NCI-H2107 treated with DMSO at 0.1 percent for 48 hours (cell line): ENCODE measurements at regions not wholly inside any gene's neighbourhood (a gene's known extent, or its start where the extent isn't known, plus 50 kb on each side); places are given as distances from the start of the nearest gene placed in this dataset.
"Not testable (repeated sequence)": the region's sequence is repeated elsewhere in the genome, so short reads cannot be mapped to it uniquely, and the experiment has no call there.

Source experiments
- DNase-seq: peaks from one replicate; lab custom pipeline; 2025; ENCODE audit not compliant: unreplicated experiment; lab: John Stamatoyannopoulos, UW

DNA sequence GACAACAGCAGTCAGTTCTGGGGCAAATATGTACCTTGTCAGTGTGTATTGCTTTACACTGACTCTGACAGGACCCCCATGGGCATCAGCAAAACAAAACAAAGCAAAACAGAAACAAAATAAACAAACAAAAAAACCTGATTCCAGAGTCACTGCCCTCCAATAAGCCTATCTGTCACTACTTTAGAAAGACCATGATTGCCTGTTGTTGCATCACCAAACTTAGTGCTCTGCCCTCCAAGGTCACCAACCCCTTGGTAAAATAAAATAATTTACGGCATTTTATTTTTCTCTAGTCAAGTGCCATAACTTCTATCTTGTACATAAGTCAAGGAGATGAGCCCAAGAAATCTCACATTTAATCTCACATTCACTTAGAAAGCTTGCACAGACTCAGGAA is 120.9 kb upstream of the ADAMTS3 start:
- no peak for DNase-seq

DNA sequence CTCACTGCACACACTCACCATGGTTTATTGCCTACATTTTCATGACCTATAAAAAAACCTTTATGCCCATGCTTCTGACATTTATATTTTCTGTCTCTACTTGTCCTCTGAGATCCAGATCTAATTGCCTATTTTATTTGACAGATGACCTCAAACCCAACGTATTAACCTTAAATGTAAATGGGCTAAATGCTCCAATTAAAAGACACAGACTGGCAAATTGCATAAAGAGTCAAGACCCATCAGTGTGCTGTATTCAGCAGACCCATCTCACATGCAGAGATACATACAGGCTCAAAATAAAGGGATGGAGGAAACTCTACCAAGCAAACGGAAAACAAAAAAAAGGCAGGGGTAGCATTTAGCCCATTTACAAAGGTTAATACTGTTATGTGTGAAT is 117.4 kb upstream of the ADAMTS3 start:
- not testable (repeated sequence) for DNase-seq

DNA sequence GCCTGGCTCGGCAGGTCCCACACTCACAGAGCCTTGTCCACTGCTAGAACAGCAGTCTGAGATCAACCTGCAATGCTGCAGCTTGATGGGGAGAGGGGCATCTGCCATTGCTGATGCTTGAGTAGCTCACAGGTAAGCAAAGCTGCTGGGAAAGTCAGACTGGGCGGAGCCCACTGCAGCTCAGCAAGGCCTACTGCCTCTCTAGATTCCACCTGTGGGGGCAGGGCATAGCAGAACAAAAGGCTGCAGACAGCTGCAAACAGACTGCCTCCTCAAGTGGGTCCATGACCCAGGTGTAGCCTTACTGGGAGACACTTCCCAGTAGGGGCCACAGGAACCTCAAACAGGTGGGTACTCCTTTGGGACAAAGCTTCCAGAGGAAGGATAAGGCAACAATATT is 110.6 kb upstream of the ADAMTS3 start:
- DNase-seq, result no peak

DNA sequence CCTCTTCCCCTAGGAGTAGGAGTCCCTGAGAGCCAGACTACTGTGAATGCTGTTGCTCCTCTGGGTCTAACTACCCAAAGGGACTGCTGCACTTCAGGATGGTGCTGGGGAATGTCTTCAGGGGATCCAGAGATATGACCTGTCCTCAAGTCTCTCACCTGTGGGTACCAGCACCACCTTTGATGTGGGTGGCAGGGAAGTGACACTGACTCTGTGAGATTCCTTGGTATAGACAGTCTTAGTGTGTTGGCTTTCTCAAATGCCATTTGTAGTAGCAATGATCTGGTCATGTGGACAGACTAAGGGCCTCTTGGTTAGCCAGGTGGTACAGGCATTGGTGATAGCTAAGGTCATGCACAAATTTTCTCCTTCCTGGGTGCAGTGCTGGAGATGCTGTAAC is 108.9 kb upstream of the ADAMTS3 start:
- DNase-seq, result no peak

DNA sequence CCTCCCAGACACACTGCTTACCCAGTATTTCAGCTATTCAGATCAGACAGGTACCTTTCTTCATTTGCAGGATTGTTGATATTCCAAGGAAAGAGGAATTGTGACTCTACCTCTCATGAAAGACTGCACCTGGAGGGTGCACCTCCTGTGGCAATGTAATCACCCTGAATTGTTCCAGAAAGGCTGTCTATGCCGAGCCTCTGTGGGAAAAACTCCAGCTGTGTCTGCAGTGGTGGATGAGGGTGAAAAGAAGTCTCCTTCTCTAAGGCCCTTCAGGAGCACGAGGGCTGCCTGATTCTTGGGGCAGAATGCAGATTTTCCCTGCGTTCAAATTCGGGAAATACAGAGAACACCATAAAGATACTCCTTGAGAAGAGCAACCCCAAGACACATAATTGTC is 108.2 kb upstream of the ADAMTS3 start:
- DNase-seq, result no peak

DNA sequence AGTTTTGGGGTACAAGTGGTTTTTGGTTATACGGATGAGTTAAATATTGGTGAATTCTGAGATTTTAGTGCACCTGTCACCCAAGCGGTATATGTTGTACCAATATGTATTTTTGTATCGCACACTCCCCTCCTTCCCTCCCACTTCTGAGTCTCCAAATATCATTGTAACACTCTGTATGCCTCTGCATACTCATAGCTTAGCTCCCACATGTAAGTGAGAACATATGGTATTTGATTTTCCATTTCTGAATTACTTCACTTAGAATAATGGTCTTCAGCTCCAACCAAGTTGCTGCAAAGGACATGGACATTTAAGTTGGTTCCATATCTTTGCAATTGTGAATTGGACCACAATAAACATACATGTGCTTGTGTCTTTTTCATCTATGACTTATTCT is 103.0 kb upstream of the ADAMTS3 start:
- no peak for DNase-seq

DNA sequence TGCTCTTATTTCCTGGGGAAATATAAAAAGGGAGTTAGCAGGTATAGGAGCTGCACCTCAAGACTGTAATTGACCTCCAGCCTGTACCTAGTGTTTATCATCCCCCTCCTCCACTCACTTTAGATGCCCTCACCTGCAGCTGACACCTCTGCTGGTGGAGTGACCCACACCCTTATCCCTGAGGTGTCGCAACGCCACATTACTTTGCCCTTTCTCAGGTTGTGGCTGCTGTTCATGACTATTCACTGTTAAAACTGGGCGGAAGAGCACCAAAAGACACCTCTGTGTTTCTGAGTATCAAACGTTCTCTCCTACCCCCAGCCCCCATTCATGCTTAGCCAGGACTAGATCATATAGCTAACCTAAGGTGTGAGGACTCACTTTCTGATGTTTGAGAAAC is 101.5 kb upstream of the ADAMTS3 start:
- no peak for DNase-seq

DNA sequence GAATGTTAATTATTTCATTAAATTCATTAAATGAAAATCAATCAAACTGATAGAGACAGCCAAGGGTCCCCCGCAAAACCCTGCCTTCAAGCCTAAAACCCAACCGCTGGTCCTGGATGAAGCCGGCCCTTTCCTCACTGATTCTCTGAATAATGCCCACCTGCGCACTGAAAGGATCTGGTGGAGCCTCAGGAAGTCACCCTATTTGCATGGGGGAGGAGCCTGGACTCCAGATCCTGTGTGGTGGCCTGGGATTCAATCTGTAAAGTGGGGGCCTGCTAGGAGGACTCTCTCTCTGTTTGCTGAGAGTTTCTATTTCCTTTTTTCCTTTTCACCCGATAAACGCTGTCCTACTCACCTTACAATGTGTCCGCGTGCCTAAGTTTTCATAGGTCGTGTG is 97.9 kb upstream of the ADAMTS3 start:
- DNase-seq, result no peak

DNA sequence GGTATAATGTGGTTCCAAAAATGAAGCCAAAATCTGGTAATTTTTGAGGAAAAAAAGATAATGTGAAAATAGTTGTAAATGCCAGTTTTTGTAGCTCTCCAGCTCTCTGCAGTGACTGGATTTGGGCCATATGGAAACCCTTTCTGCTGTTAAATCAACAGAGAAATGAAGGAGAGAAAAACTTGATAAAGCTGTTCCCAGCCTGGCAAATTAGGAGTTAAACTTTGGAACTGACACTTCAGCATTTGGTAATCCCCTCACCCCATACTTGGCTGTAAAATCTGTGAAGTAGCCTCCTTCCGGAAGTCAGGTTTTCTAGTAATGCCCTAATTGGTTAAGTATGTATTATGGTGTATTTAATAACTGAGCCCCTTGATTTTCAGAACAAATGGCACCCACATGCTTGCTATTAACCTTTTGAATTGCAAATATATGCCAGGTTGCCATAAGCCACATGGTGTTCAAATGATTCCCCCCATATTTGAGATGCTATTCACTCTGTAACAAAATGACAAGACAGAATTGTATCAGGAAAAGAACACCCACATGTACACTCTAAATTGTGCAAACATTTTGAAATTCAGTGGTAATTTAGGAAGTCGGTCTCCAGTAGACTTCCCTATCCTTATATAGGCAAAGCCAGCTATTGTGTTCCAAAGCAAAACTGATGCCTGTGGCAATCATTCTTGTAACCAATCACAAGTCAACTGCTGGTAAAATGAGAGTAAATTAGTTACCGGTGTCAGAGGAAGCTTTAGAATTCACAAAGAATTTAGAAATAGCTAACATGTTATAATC is 96.3 kb upstream of the ADAMTS3 start:
- no peak for DNase-seq

DNA sequence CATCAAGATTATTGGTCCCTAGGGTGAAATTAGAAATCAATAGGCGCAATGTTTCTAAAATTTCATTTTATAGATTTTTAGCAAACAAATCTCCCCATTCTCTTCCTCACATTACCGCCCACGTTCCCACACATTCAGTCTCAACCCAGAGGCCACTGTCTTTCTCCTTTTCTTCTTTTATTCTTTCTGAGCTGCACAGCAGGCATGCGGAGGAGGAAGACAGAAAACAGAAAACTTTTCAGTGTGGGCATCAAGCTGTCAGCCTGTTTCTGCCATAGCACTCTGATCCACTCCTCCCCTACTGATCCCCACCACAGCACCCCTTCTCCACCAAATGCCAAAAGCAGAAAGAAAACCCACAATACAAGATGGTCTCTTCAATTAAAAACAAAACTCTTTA is 94.8 kb upstream of the ADAMTS3 start:
- DNase-seq, result no peak

DNA sequence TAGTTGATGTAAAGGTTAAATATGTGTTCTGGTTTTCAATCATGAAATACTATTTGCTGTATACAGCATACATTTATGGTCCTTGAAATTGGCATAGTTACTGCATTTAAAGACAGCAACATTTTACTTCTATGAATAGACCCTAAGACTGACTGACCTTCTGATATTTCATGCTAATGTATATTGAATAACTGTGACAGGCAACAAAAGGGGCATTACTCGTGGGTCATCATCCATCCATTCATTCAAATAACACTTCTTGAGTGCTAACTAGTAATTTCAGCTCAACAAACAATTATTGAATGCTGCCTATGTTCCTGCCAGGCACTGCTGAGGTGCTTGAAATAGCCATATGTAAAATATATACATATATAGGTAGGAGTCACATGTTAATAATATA is 92.8 kb upstream of the ADAMTS3 start:
- DNase-seq, result no peak

DNA sequence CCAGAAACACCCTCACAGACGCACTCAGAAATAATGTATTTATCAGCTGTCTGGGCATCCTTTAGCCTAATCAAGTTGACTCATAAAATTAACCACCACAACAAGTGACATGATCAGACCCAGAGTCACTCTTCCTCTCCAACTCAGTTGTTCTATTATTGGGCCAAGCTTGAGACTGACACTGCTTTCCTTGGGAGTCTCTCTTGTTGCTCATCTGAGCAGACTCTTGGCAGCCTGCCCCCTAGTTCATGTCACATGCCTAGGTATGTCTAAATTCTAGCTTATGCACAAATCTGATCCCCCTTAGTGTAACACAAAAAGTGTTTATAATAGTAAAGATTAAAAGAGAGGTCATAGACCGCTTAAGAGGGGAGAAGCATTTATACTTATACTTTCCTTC is 72.6 kb upstream of the ADAMTS3 start:
- no peak for DNase-seq

DNA sequence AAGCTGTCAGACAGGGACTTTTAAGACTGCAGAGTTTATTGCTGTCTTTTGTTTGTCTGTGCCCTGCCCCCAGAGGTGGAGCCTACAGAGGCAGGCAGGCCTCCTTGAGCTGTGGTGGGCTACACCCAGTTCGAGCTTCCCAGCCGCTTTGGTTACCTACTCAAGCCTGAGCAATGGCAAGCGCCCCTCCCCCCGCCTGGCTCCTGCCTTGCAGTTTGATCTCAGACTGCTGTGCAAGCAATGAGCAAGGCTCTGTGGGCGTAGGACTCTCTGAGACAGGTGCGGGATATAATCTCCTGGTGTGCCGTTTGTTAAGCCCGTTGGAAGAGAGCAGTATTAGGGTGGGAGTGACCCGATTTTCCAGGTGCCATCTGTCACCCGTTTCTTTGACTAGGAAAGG is 67.8 kb upstream of the ADAMTS3 start:
- DNase-seq, result not testable (repeated sequence)

DNA sequence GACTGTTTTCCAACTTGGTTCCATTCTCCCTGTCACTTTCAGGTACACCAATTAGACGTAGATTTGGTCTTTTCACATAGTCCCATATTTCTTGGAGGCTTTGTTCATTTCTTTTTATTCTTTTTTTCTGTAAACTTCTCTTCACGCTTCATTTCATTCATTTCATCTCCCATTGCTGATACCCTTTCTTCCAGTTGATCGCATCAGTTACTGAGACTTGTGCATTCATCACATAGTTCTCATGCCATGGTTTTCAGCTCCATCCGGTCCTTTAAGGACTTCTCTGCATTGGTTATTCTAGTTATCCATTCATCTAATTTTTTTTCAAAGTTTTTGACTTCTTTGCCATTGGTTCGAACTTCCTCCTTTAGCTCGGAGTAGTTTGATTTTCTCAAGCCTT is 66.9 kb upstream of the ADAMTS3 start:
- not testable (repeated sequence) for DNase-seq

DNA sequence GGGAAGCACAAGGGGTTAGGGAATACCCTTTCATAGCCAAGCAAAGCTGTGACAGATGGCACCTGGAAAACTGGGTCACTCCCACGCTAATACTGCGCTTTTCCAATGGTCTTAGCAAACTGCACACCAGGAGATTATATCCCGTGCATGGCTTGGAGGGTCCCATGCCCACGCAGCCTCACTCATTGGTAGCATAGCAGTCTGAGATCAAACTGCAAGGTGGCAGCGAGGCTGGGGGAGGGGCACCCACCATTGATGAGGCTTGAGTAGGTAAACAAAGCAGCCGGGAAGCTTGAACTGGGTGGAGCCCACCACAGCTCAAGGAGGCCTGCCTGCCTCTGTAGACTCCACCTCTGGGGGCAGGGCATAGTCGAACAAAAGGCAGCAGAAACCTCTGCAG is 63.2 kb upstream of the ADAMTS3 start:
- DNase-seq, result not testable (repeated sequence)

DNA sequence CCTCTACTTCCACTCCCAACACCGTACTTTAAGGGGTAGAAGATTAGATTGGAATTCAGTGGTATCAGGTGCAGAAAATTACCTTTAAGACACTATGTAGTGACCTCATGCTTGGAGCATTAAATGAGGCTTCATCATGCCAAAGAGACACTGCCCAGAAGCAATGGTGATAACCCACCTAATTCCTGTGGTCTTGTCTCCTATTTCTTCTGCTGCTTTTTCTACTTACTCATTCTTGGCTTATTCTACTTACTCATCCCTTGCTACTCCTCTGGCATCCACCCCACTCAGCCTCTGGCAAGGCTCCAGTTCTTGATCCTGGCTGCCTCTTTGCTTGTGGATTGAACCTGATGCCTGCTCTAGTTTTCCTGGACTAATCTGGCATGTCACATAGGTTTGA is 62.3 kb upstream of the ADAMTS3 start:
- no peak for DNase-seq

DNA sequence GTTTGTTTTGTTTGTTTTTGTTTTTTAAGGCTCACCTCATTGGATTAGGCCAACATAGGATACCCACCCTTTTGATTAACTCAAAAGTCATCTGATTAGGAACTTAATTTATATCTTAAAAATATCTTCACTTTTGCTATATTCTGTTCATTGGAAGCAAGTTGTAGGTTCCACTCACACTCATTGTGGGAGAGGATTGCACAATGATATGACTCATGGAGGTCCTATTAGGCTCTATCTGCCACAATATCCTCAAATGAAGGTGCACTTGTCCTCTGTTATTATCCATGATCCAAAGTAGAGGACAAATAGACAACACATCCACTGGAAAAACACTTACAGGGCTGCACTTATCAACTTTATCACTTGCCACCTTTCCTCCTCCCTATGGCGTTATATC is 60.5 kb upstream of the ADAMTS3 start:
- no peak for DNase-seq

DNA sequence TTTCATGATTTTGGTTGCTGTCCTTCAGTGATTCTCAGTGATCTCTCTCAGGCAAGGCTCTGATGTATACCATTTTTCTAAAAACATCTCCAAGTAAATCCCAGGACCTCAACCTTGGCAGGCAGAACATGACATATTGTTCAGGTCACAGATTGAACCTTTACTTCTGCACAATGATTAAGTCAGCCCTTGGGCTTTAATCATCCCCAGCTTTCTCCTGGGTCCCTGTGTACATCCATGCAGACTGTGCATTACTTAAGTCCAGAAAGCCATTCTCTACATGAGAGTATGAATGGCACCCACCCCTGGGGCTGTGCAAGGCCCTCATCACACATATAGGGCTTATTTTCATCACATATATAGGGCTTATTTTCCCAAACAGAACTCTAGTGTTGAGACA is 58.7 kb upstream of the ADAMTS3 start:
- no peak for DNase-seq
